ENCODE measurements at regions not wholly inside any gene's neighbourhood (a gene's known extent, or its start where the extent isn't known, plus 50 kb on each side); places are given as distances from the start of the nearest gene placed in this dataset.
A peak's percentile ranks its signal among the peaks of the same experiment; 100 is the strongest.

GRCh38 chrX:87798039-87798438 is 280.4 kb downstream of the KLHL4 start:
- DNase-seq (ENCODE audit: low spot score) (no peak), ATAC-seq (no peak), FAIRE-seq (no peak)
- in situ Hi-C loops (cut with HindIII; ENCODE audit: extremely low pct_ligation_motif_present, low pct_unique_long_range_greater_than_20kb), result no loop called here
- ChIA-PET POLR2A (no interaction called here), CTCF (ENCODE audit: low intra/inter-chr PET ratio, low total read pairs) (no interaction called here)
- H3K9me3 ChIP-seq (ENCODE audit: low read length), result no peaks in the 10 kb centered on the region
- no peaks in the 10 kb centered on the region for H3K36me3 ChIP-seq (replicated peaks in 1 of 2; ENCODE audit: control insufficient read depth in 1 of 2, insufficient read depth in 2 of 2, low read length in 2 of 2)
- no peak overlapping the region for H3K4me3 ChIP-seq (replicated peaks in 1 of 3; ENCODE audit: insufficient read depth in 1 of 3, low read depth in 2 of 3, low read length in 3 of 3)
- no peaks in the 10 kb centered on the region for H3K79me2 ChIP-seq (ENCODE audit: insufficient read depth, low read length)
- no peaks in the 10 kb centered on the region for H3K27me3 ChIP-seq (ENCODE audit: control insufficient read depth in 1 of 2, insufficient read depth in 2 of 2, low read length in 2 of 2)
- H3K9ac ChIP-seq (ENCODE audit: insufficient read depth, low read depth, low read length), result no peak overlapping the region
- no peak overlapping the region for H3K4me2 ChIP-seq (ENCODE audit: low read depth, low read length)
- H4K20me1 ChIP-seq (ENCODE audit: insufficient read depth, low read length), result no peaks in the 10 kb centered on the region
- H3K4me1 ChIP-seq (ENCODE audit: insufficient read depth, low read length), result no peaks in the 10 kb centered on the region
- no peak overlapping the region for H3K27ac ChIP-seq (ENCODE audit: extremely low read length, insufficient read depth, low read length)
- peak; percentile 58 to 86 for TF ChIP-seq MAFK (conservative IDR thresholded peaks at IDR 0.05 in 1 of 2, IDR thresholded peaks at IDR 0.05 in 1 of 2; ENCODE audit: low read length in 2 of 2)
- no peak for TF ChIP-seq ZNF335 (CRISPR knock-in tag; IDR thresholded peaks at IDR 0.05)
- no peak for TF ChIP-seq ZFP91 (CRISPR knock-in tag; IDR thresholded peaks at IDR 0.05; ENCODE audit: borderline replicate concordance)
- no peak for TF ChIP-seq TBX3 (IDR thresholded peaks at IDR 0.05; ENCODE audit: borderline replicate concordance)
- TF ChIP-seq SKI (IDR thresholded peaks at IDR 0.05; ENCODE audit: partially characterized antibody), result no peak
- TF ChIP-seq BRF2 (CRISPR knock-in tag; IDR thresholded peaks at IDR 0.05), result no peak
- TF ChIP-seq MAFF (IDR thresholded peaks at IDR 0.05; ENCODE audit: low read depth, low read length), result peak; percentile 80
- no peak for TF ChIP-seq PITX1 (CRISPR knock-in tag; IDR thresholded peaks at IDR 0.05)
- TF ChIP-seq ZNF75D (CRISPR knock-in tag; IDR thresholded peaks at IDR 0.05; ENCODE audit: borderline replicate concordance), result no peak
- H2AFZ ChIP-seq (ENCODE audit: low read length), result no peak overlapping the region
- BruUV-seq (replicated peaks), result no TSS peak
- intact Hi-C loops (cut with micrococcal nuclease; ENCODE audit: unreplicated experiment), result no loop called here

Measured in HepG2 (cell line).